Astrocyte (in vitro differentiated cells and primary cell): ENCODE measurements at regions not wholly inside any gene's neighbourhood (a gene's known extent, or its start where the extent isn't known, plus 50 kb on each side); places are given as distances from the start of the nearest gene placed in this dataset.

Experiments used
- CTCF ChIP-seq: IDR thresholded peaks from 2 replicates; pipeline ENCODE4 v1.5.1; 2011; ENCODE audit warnings: low read depth, mild to moderate bottlenecking, inconsistent platforms, low read length, moderate library complexity; ENCODE audit not compliant: insufficient read depth
- EZH2 ChIP-seq: IDR thresholded peaks from 2 replicates; pipeline ENCODE4 v1.6.1; 2012; ENCODE audit warnings: mild to moderate bottlenecking, low read length, inconsistent platforms; ENCODE audit not compliant: insufficient read depth

GRCh38 chrX:99078301-99078700 is 1331.8 kb downstream of the PCDH19 start:
- no peak for TF ChIP-seq CTCF
- TF ChIP-seq EZH2, result no peak
